HG03039 (cell line): ENCODE measurements at regions not wholly inside any gene's neighbourhood (a gene's known extent, or its start where the extent isn't known, plus 50 kb on each side); places are given as distances from the start of the nearest gene placed in this dataset.

ENCODE experiments used
- ATAC-seq: cut with Tn5 transposase; IDR thresholded peaks from one replicate; pipeline ENCODE4 v1.9.1; 2021; ENCODE audit warnings: mild to moderate bottlenecking, moderate library complexity; ENCODE audit not compliant: unreplicated experiment

DNA sequence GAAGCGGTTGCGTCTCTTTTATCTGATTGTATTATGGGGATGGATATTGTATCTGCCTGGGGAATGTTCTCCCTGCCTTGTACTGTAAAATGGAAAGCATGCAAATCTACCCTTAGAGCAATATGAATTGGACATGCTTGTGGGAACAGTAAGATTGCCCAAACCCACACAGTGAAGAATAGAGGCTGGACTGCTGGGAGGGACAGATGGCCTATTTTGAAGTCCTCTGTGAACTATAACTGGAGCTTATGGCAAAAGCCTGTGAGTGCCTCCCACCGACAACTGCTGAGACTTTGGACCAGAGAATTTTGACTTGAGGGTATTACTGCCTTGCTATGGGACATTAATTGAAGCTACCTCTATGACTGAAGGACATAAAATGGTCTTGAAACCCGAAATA lies 168.9 kb downstream of the ERCC6L2 start:
- no peak for ATAC-seq

- no peak for ATAC-seq
Observed at GRCh38 chr9:96040591-96041461, 165.3 kb downstream of the ERCC6L2 start.

DNA sequence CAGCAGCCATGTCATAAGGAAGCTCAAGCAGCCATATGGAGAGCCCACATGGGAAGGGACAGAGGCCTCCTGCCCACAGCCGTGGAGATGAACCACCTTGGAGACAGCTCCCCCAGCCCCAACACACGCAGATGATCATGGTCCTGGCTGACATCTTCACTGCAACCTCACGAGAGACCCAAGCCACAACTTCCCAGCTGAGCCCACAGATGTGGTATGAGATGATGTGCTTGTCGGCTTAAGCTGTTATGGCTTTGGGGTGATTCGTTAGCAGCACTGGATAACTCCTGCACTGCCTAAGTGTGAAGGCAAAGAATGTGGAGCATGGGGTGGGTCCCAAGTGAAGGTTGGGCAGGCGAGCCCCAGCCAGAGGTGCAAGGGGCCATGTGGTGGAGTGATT lies 163.4 kb downstream of the ERCC6L2 start:
- no peak for ATAC-seq

- ATAC-seq: no peak
Observed at GRCh38 chr9:96038271-96038670, 162.8 kb downstream of the ERCC6L2 start.

- ATAC-seq: no peak
Observed at GRCh38 chr9:96034553-96035122, 159.1 kb downstream of the ERCC6L2 start.

GRCh38 chr9:96033896-96034295 lies 158.4 kb downstream of the ERCC6L2 start:
- no peak for ATAC-seq

DNA sequence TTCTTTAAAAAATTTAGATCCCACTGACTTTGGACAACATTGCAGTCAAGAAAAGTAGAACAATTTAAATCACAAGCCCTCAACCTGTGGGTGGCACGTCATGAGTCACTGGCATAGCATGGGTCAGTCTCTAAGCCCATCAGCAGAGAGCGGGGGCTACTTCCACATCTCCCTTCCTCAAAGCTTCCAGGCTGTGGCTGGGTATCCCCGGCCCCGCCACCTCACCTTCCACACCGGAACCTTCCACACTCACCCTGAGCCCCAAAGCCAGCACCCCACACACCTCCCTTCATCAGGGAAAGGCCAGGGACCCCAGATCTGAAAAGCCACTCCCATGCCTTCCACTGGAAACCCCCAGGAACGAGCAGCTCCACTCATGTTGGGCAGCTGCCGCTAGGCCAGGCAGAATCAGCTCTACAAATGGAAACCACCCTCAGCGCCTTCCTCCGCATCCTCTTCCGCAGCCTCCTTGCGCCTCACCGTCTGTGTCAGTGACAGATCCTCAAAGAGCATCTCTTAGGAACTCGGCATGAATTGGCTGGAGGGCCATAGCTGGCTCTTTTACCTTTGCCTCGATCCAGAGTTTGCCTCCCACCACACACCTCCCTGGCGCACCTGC lies 156.5 kb downstream of the ERCC6L2 start:
- ATAC-seq: no peak

DNA sequence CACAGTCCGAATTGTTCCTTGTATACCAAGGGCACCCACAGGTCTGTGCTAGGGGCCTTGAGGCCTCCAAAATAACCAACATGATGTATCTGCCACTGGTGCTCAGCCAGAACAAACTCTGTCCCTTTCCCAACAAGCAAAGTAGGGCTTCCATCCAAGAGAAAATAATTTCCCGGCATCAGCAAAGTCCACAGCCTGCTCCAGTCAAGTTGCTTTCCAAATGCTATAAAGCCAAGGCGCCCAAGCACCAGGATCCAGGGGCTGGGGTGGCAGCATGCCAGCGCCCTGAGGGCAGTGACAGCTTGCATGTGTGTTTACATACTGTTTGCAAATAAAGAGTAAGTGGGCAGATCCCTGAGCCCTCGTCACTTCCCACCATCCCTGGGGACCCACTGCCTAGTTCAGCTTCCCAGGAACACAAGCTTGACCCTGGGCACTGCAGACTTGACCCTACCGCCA lies 155.9 kb downstream of the ERCC6L2 start:
- ATAC-seq: no peak

DNA sequence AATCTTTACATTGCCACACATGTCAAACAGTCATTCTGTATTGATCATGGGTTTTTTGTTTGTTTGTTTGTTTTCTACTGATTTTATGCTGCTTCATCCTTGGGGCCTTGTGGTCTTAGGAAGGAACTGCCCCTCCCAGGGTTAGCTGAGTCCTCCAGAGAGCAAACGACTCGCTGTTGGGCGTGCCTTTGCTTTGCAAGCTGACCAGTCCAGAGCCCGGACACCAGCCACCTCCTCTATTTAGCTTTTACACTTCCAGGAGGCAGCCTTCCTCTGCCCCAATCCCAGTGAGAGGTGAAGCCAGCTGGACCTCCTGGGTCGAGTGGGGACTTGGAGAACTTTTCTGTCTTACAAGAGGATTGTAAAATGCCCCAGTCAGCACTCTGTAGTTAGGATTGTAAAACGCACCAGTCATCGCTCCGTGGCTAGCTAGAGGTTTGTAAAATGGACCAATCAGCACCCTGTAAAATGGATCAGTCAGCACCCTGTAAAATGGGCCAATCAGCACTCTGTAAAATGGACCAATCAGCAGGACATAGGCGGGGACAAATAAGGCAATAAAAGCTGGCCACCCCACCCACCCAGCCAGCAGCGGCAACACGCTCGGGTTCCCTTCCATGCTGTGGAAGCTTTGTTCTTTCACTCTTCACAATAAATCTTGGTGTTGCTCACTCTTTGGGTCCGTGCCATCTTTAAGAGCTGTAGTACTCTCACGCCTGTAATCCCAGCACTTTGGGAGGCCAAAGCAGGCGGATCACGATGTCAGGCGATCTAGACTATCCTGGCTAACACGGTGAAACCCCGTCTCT lies 154.4 kb downstream of the ERCC6L2 start:
- no peak for ATAC-seq

DNA sequence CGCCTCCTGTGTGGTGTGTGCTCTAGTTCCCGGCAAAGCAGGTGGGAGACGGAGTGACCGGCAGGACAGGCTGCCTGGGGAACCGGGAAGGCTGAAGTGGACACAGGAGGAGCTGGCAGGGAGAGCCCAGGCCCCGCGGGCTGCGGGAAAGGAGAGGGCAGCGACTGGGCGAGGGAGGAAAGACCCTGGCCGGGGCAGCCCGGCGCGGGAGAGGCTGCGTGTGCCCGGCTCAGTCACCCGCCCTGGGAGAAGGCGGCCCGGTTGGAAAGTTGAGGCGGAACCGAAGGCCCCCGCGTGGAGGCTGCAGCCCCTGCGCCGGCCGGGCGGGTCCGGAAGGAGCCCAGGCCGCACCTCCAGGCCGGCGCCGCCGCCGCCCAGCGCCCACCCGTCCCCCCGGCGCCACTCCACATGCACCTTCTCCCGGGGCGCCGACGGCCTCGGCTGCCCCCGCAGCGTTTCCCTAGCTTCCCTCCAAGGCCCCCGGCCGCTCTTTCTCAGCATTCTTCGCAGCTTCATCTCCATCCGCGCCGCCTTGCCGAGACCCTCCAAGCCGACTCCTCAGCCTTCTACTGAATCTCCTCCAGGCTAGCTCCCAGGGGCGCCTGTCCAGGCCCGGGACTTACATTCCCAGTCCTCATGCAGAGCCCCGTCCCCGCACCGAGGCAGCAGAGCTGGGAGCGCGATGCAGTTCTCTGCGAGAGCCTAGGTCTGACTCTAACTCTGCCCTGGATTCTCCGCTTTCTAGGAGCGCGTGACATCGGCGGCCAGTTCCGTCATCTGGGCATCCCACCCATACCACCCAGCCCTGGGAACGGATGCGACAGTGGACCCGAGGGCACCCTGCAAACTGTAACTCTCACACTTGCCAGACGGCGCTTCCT lies 152.0 kb downstream of the ERCC6L2 start:
- no peak for ATAC-seq

DNA sequence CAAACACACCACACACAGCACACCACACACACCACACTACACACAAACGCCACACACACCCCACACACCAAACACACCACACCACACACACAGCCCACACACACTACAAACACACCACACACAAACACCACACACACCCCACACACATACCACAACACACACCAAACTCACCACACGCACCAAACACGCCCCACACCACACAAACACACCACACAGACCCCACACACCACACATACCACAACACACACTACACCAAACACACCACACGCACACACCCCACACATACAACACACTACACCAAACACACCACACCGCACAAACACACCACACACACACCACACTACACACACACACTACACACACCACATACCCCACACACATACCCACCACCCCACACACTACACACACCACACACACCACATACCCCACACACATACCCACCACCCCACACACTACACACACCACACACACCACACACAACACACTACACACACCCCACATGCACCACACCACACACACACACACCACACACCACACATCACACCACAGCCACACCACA lies 151.2 kb downstream of the ERCC6L2 start:
- ATAC-seq: no peak

DNA sequence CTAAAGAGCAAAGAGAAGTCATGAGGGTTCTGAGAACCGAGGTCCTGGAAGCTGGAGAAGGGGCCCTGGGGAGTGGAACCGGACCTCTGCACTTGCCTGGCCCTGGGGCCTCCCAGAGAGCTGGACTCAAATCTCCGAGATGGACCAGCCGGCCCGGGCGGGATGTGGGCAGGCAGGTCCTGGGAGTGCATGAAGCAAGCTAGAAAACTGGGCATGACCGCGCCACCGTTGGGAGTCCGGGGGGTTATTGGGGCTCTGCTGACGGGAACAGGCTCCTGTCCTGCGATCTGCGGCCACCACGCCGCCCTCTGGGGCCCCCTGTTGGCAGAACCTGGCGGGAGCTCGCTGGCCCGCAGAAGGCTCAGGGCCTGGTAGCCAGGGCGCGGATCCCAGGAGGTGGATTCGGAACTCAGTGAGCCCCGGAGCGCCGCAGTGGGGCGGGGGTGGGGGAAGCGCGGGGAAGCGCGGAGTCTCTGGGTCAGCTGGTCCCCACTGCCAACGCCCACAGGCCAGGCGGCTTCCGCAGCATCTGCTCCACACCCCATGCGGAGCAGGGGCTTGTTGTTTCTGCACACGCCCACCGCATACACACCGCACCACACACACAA lies 150.6 kb downstream of the ERCC6L2 start:
- no peak for ATAC-seq

DNA sequence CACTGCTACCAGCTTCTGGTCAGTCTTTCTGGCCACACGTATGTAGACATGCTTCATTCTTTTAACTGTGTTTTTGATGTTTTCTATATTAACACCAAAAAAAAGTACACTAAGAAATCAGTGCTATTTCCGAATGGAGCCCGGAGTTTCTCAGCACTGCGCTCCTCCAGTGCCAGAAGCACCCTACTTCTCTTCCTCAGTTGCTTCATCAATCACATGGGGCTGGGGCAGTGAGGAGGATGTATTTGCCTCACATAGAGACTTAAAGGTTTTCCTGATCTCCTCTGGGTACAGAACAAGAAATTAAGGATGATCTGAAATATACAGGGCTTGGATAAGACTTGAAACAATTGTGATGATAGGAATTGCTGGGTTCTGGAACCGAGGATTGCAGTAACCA lies 148.0 kb downstream of the ERCC6L2 start:
- ATAC-seq: no peak

DNA sequence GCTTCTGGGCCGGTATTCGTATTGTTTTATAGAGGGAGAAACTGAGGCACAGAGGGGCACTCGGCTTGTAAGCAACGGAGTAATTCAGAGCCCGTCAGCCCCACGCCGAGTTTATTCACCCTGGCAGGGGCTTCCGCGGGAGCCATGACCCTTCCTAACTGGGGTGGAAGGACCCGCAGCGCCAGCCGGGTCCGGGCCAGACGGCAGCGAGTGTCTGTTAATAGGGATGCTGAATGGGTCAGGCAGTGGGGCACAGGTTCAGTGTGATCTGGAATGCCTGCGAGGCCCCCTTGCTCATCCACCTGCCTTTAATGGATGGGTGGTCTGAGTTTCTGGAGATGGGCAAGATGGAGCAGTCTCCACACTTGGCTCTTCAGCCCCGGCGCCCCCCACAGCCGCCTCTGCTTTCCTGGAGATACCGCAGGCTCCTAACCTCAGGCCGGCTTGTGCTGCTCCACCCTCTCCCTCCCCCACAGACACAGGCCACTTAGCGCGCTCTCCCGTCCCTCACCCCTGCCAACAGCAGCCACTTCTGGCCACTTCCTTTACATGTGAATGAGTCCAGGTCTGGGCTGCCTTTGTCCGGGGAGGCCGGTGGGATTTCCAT lies 147.1 kb downstream of the ERCC6L2 start:
- ATAC-seq: no peak

- ATAC-seq: no peak
Observed at GRCh38 chr9:96021551-96022444, 146.3 kb downstream of the ERCC6L2 start.

DNA sequence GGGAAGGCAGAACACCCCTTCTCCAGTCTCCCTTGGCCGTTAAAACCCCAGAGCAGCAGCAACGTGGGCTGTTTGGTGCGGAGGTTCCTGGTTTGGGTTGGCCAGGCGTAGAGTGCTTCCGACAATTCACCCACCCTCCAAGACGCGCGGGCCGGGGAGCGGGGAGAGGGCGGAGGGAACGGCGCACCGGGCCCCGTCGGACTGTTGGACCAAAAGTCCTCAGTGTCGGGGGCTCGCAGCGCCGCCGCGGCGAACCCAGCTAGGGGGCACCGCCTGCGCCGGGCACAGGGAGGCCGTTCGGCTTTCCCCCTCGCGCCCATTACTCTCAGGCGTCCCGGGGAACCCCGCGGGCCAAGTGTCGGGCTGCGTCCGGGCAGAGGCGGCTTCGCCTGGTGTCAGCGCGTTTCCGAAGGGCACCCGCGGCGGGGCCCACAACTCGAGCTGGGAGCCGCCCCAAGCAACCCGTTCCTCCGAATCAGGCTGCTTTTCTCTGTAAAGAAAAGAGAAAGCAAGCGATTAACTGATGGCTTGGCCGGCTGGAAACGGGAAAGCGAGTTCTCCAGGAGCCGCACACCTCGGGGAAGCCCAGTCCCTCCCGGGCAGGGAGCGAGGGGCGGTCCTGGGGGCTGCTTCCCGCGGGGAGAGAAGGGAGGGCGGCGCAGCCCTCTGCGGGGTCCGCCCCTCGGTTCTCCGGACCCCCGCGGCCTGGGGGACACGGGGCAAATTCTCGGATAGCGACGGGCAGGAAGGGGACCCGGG lies 145.5 kb downstream of the ERCC6L2 start:
- ATAC-seq: no peak

GRCh38 chr9:96020300-96020791 lies 144.9 kb downstream of the ERCC6L2 start:
- no peak for ATAC-seq
